ENCODE measurements at regions not wholly inside any gene's neighbourhood (a gene's known extent, or its start where the extent isn't known, plus 50 kb on each side); places are given as distances from the start of the nearest gene placed in this dataset.

DNA sequence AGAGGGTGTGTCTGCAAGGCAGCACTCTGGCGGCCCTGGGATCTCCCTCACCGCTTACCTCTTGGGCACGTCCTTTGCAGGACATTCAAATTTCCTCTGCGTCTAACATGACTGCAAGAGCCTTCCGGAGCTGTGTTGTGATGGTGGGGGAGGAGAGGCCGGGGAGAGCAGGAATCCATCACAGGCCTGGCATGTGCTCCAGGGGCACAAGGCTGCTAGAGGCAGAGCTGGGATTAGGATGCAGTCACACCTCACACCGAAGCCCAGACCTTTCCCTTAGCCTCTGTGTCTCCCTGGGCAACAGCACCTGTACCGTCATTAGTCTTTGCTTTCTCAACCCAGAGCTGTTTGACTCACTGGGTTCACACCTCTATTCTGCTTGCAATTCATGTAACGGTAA is 111.3 kb downstream of the CMPK2 start:
- TF ChIP-seq, protein P1, sequence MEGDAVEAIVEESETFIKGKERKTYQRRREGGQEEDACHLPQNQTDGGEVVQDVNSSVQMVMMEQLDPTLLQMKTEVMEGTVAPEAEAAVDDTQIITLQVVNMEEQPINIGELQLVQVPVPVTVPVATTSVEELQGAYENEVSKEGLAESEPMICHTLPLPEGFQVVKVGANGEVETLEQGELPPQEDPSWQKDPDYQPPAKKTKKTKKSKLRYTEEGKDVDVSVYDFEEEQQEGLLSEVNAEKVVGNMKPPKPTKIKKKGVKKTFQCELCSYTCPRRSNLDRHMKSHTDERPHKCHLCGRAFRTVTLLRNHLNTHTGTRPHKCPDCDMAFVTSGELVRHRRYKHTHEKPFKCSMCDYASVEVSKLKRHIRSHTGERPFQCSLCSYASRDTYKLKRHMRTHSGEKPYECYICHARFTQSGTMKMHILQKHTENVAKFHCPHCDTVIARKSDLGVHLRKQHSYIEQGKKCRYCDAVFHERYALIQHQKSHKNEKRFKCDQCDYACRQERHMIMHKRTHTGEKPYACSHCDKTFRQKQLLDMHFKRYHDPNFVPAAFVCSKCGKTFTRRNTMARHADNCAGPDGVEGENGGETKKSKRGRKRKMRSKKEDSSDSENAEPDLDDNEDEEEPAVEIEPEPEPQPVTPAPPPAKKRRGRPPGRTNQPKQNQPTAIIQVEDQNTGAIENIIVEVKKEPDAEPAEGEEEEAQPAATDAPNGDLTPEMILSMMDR (IDR thresholded peaks at IDR 0.05 in 4 of 5, conservative IDR thresholded peaks at IDR 0.05 in 1 of 5): no peak
- TF ChIP-seq POLR2A (IDR thresholded peaks at IDR 0.05): no peak

All from gastrocnemius medialis (tissue), 4 donors.